ENCODE measurements at regions not wholly inside any gene's neighbourhood (a gene's known extent, or its start where the extent isn't known, plus 50 kb on each side); places are given as distances from the start of the nearest gene placed in this dataset.

DNA sequence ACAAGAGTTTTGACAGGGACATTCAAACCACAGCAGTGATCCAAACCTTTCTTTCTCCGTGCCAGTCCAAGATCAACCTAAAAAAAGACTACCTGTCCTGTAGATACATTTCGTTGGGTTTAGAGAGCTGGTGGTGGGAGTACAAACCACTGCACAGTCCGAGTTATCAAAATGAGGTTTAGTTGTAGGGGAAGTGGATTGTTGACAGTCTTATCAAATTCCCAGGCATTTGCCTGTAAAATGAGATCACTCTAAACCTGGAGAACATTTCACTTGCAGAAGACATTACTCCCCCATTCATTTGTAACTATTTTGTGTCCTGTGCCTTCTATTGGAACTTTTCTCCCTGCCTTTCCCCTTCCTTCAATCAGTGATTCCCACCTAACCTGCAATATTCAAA lies 469.6 kb upstream of the JARID2 start:
- ChIA-PET CTCF (no interaction called here), POLR2A (no interaction called here)
- peak overlapping the region; percentile 47; the same call in 1 of the 2 replicates for H3K27ac Mint-ChIP-seq
- DNase-seq (ENCODE audit: low spot score) = no peak
- H3K4me1 Mint-ChIP-seq = peaks cover 61% of the 10 kb centered on the region
- peaks cover 13% of the 10 kb centered on the region for H3K36me3 Mint-ChIP-seq
- no peaks in the 10 kb centered on the region; the same call in 1 of the 2 replicates for H3K27me3 Mint-ChIP-seq (ENCODE audit: low read depth)
- no peak for ATAC-seq
- peaks cover 8% of the 10 kb centered on the region for H3K9me3 Mint-ChIP-seq
- H3K4me3 Mint-ChIP-seq = no peak overlapping the region
- no peak for TF ChIP-seq ZBTB21 (CRISPR knock-in tag; IDR thresholded peaks at IDR 0.05; ENCODE audit: borderline replicate concordance)
- TF ChIP-seq, protein P1, sequence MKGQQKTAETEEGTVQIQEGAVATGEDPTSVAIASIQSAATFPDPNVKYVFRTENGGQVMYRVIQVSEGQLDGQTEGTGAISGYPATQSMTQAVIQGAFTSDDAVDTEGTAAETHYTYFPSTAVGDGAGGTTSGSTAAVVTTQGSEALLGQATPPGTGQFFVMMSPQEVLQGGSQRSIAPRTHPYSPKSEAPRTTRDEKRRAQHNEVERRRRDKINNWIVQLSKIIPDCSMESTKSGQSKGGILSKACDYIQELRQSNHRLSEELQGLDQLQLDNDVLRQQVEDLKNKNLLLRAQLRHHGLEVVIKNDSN (CRISPR knock-in tag; IDR thresholded peaks at IDR 0.05) = no peak

DNA sequence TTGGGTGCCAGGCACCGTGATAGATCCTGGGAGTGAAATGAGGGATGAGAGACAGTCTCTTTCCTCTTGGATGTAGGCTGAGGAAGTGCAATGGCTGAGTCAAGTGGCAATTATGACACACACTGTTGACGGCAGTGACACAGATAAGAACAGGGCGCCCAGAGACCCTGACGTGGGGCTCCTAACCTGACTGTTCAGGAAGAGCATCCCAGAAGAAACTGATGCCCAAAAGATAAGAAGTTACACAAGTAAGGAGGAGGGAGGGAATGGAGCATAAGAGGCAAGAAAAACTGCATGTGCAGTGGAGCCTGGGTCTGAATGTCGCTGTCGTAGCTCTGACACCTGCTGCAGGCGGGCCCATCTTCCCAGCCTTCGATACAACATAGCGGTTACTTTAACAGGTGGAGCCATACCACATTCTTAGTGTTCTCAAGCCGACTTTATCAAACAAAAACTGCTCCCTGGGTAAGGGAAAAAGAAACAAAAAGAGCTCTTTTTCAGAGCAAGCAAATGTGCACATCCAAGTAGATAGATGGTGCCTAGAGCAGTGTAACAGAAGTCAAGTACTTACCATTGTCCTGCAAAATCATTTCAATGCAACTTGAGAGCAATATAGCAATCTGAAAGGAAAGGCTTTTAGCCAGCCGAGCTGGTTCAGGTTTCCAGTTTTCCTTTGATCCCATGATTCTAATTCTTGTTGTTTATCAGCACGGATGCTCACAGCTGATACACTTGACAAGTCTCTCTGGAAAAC lies 463.9 kb upstream of the JARID2 start:
- ATAC-seq = no peak
- TF ChIP-seq CREM (CRISPR knock-in tag; IDR thresholded peaks at IDR 0.05) (no peak), ZNF671 (CRISPR knock-in tag; IDR thresholded peaks at IDR 0.05) (no peak), NFATC4 (CRISPR knock-in tag; IDR thresholded peaks at IDR 0.05) (no peak), IRF2 (CRISPR knock-in tag; IDR thresholded peaks at IDR 0.05; ENCODE audit: borderline replicate concordance, low read depth) (no peak), PRRX2 (CRISPR knock-in tag; IDR thresholded peaks at IDR 0.05) (no peak), GABPB1 (CRISPR knock-in tag; IDR thresholded peaks at IDR 0.05) (no peak), RORB (CRISPR knock-in tag; IDR thresholded peaks at IDR 0.05) (no peak), ELF4 (CRISPR knock-in tag; IDR thresholded peaks at IDR 0.05; ENCODE audit: low read depth) (no peak), ETV6 (CRISPR knock-in tag; IDR thresholded peaks at IDR 0.05) (no peak), SP1 (CRISPR knock-in tag; conservative IDR thresholded peaks at IDR 0.05) (no peak), ZNF396 (CRISPR knock-in tag; IDR thresholded peaks at IDR 0.05; ENCODE audit: borderline replicate concordance) (no peak)
- TF ChIP-seq, protein P2, sequence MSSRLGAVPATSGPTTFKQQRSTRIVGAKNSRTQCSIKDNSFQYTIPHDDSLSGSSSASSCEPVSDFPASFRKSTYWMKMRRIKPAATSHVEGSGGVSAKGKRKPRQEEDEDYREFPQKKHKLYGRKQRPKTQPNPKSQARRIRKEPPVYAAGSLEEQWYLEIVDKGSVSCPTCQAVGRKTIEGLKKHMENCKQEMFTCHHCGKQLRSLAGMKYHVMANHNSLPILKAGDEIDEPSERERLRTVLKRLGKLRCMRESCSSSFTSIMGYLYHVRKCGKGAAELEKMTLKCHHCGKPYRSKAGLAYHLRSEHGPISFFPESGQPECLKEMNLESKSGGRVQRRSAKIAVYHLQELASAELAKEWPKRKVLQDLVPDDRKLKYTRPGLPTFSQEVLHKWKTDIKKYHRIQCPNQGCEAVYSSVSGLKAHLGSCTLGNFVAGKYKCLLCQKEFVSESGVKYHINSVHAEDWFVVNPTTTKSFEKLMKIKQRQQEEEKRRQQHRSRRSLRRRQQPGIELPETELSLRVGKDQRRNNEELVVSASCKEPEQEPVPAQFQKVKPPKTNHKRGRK (CRISPR knock-in tag; IDR thresholded peaks at IDR 0.05; ENCODE audit: borderline replicate concordance) = no peak
- TF ChIP-seq, protein P3, sequence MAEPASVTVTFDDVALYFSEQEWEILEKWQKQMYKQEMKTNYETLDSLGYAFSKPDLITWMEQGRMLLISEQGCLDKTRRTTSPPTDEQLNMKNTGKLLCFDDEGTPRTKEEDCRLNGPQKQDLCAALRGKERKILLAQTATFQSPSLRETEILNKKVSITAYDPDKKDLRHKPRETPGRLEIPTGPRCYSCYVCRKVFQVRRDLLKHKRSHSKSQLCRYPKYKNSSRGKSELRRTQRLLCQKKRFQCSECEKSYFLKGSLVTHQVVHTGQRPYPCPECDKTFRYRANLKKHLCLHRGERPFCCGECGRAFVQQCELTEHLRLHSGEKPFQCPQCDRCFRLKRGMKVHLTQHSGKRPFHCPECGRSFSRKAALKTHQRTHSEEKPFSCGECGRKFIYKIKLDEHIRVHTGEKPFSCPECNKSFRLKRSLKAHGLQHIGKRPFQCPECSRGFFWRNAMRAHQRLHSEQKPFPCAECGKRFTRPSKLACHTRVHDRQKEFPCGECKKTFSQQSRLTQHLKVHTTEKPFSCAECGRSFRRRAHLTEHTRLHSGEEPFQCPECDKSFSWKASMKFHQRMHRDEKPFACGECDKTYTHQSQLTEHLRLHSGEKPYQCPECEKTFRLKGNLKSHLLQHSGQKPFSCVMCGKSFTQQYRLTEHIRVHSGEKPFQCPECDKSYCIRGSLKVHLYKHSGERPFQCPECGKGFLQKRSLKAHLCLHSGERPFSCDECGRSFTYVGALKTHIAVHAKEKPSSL (CRISPR knock-in tag; conservative IDR thresholded peaks at IDR 0.05) = no peak
- TF ChIP-seq, protein P4, sequence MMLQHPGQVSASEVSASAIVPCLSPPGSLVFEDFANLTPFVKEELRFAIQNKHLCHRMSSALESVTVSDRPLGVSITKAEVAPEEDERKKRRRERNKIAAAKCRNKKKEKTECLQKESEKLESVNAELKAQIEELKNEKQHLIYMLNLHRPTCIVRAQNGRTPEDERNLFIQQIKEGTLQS (CRISPR knock-in tag; conservative IDR thresholded peaks at IDR 0.05) = no peak
- TF ChIP-seq, protein P5, sequence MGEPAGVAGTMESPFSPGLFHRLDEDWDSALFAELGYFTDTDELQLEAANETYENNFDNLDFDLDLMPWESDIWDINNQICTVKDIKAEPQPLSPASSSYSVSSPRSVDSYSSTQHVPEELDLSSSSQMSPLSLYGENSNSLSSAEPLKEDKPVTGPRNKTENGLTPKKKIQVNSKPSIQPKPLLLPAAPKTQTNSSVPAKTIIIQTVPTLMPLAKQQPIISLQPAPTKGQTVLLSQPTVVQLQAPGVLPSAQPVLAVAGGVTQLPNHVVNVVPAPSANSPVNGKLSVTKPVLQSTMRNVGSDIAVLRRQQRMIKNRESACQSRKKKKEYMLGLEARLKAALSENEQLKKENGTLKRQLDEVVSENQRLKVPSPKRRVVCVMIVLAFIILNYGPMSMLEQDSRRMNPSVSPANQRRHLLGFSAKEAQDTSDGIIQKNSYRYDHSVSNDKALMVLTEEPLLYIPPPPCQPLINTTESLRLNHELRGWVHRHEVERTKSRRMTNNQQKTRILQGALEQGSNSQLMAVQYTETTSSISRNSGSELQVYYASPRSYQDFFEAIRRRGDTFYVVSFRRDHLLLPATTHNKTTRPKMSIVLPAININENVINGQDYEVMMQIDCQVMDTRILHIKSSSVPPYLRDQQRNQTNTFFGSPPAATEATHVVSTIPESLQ (CRISPR knock-in tag; IDR thresholded peaks at IDR 0.05) = no peak
- TF ChIP-seq, protein P6, sequence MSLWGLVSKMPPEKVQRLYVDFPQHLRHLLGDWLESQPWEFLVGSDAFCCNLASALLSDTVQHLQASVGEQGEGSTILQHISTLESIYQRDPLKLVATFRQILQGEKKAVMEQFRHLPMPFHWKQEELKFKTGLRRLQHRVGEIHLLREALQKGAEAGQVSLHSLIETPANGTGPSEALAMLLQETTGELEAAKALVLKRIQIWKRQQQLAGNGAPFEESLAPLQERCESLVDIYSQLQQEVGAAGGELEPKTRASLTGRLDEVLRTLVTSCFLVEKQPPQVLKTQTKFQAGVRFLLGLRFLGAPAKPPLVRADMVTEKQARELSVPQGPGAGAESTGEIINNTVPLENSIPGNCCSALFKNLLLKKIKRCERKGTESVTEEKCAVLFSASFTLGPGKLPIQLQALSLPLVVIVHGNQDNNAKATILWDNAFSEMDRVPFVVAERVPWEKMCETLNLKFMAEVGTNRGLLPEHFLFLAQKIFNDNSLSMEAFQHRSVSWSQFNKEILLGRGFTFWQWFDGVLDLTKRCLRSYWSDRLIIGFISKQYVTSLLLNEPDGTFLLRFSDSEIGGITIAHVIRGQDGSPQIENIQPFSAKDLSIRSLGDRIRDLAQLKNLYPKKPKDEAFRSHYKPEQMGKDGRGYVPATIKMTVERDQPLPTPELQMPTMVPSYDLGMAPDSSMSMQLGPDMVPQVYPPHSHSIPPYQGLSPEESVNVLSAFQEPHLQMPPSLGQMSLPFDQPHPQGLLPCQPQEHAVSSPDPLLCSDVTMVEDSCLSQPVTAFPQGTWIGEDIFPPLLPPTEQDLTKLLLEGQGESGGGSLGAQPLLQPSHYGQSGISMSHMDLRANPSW (CRISPR knock-in tag; conservative IDR thresholded peaks at IDR 0.05; ENCODE audit: low read depth) = no peak
- TF ChIP-seq, protein P7, sequence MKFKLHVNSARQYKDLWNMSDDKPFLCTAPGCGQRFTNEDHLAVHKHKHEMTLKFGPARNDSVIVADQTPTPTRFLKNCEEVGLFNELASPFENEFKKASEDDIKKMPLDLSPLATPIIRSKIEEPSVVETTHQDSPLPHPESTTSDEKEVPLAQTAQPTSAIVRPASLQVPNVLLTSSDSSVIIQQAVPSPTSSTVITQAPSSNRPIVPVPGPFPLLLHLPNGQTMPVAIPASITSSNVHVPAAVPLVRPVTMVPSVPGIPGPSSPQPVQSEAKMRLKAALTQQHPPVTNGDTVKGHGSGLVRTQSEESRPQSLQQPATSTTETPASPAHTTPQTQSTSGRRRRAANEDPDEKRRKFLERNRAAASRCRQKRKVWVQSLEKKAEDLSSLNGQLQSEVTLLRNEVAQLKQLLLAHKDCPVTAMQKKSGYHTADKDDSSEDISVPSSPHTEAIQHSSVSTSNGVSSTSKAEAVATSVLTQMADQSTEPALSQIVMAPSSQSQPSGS (CRISPR knock-in tag; IDR thresholded peaks at IDR 0.05; ENCODE audit: borderline replicate concordance, low read depth) = no peak
- TF ChIP-seq, protein P8, sequence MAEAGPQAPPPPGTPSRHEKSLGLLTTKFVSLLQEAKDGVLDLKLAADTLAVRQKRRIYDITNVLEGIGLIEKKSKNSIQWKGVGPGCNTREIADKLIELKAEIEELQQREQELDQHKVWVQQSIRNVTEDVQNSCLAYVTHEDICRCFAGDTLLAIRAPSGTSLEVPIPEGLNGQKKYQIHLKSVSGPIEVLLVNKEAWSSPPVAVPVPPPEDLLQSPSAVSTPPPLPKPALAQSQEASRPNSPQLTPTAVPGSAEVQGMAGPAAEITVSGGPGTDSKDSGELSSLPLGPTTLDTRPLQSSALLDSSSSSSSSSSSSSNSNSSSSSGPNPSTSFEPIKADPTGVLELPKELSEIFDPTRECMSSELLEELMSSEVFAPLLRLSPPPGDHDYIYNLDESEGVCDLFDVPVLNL (CRISPR knock-in tag; IDR thresholded peaks at IDR 0.05; ENCODE audit: borderline replicate concordance, low read depth) = no peak
- Mint-ChIP-seq H3K4me3 (no peak overlapping the region), H3K4me1 (peaks cover 80% of the 10 kb centered on the region), H3K27me3 (ENCODE audit: low read depth) (no peaks in the 10 kb centered on the region), H3K36me3 (peaks cover 8% of the 10 kb centered on the region), H3K27ac (0 out of 2 replicates have a peak overlapping the region, but pooled peaks have one; percentile 90), H3K9me3 (peaks cover 8% of the 10 kb centered on the region)
- POLR2A ChIA-PET = no interaction called here
- CTCF ChIA-PET = no interaction called here
- DNase-seq (ENCODE audit: low spot score) = no peak
